ENCODE measurements at regions not wholly inside any gene's neighbourhood (a gene's known extent, or its start where the extent isn't known, plus 50 kb on each side); places are given as distances from the start of the nearest gene placed in this dataset.

- no peak for TF ChIP-seq GATA3 (IDR thresholded peaks at IDR 0.05; ENCODE audit: low read depth, low read length)
- no peak for TF ChIP-seq GATA2 (IDR thresholded peaks at IDR 0.05; ENCODE audit: low read depth, low read length)
Observed at GRCh38 chr1:182135946-182136345, 74.4 kb upstream of the ZNF648 start.

- TF ChIP-seq GATA3 (IDR thresholded peaks at IDR 0.05; ENCODE audit: low read depth, low read length) (no peak), GATA2 (IDR thresholded peaks at IDR 0.05; ENCODE audit: low read depth, low read length) (no peak)
Observed at GRCh38 chr1:182134257-182134656, 72.7 kb upstream of the ZNF648 start.

- TF ChIP-seq GATA2 (IDR thresholded peaks at IDR 0.05; ENCODE audit: low read depth, low read length): no peak
- TF ChIP-seq GATA3 (IDR thresholded peaks at IDR 0.05; ENCODE audit: low read depth, low read length): no peak
Observed at GRCh38 chr1:182133181-182133580, 71.7 kb upstream of the ZNF648 start.

GRCh38 chr1:182129398-182129797, 67.9 kb upstream of the ZNF648 start:
- TF ChIP-seq GATA3 (IDR thresholded peaks at IDR 0.05; ENCODE audit: low read depth, low read length): no peak
- TF ChIP-seq GATA2 (IDR thresholded peaks at IDR 0.05; ENCODE audit: low read depth, low read length): no peak

DNA sequence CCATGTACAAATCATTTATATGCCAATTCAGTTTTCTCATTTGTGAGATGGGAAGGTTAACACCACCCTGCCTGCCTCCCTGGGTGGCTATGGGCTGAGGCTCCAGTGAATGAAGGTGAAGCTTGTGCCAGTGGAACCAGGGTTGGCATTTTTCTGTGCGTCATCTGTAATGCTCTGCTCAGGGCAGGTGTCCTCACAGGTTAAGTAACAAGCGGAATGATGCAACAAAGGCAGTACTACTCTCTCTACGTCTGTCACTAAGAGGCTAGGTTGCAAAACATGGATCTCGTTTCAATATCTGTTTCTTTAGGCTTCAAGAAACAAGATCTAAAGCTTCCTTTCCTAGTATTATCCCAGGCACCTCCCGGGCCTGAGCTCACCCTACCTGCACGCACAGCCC, 67.0 kb upstream of the ZNF648 start:
- TF ChIP-seq GATA2 (IDR thresholded peaks at IDR 0.05; ENCODE audit: low read depth, low read length): no peak
- no peak for TF ChIP-seq GATA3 (IDR thresholded peaks at IDR 0.05; ENCODE audit: low read depth, low read length)

DNA sequence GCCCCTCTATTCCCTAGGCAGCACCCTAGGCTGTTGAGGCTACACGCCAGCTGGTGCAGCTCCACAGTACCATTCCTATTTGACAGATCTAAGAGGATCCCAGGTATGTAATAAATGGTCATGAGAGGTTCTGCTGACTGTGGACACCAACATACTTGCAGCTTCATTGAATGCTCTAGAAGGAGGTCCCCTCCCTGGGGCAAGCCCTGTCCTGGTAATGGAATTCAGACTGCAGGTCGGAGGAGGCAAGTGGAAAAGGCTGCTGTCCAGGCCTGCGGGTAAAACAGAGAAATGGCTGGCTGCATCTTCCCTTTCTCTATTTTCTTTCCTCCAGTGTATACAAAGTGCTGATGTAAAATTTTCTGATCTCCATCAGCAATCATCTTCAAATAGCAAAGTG, 66.1 kb upstream of the ZNF648 start:
- TF ChIP-seq GATA2 (IDR thresholded peaks at IDR 0.05; ENCODE audit: low read depth, low read length) (no peak), GATA3 (IDR thresholded peaks at IDR 0.05; ENCODE audit: low read depth, low read length) (no peak)

GRCh38 chr1:182126272-182126800, 64.8 kb upstream of the ZNF648 start:
- TF ChIP-seq GATA3 (IDR thresholded peaks at IDR 0.05; ENCODE audit: low read depth, low read length) (no peak), GATA2 (IDR thresholded peaks at IDR 0.05; ENCODE audit: low read depth, low read length) (no peak)

- TF ChIP-seq GATA2 (IDR thresholded peaks at IDR 0.05; ENCODE audit: low read depth, low read length): no peak
Observed at GRCh38 chr1:182122913-182123260, 61.4 kb upstream of the ZNF648 start.

GRCh38 chr1:182122256-182122912, 60.9 kb upstream of the ZNF648 start:
- TF ChIP-seq GATA3 (IDR thresholded peaks at IDR 0.05; ENCODE audit: low read depth, low read length) (no peak), GATA2 (IDR thresholded peaks at IDR 0.05; ENCODE audit: low read depth, low read length) (no peak)

DNA sequence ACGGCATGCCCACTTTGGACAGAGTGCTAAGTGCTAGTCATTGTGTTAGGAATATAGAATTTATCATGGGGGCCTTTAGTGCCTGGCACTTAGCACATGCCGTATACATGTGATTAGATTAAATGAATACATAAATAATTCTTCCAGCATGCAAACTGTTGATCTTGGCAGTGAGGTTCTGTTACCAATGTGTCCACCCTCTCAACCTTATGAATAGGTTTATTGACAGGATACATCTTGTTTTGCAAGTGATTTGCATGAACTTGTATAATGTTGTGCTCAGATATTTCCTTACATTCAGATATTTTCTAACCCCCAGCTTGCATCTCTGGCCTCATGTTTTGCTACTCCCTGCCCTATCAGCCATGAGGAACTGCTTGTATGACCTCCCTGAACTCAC, 60.3 kb upstream of the ZNF648 start:
- TF ChIP-seq GATA3 (IDR thresholded peaks at IDR 0.05; ENCODE audit: low read depth, low read length) (no peak), GATA2 (IDR thresholded peaks at IDR 0.05; ENCODE audit: low read depth, low read length) (no peak)

DNA sequence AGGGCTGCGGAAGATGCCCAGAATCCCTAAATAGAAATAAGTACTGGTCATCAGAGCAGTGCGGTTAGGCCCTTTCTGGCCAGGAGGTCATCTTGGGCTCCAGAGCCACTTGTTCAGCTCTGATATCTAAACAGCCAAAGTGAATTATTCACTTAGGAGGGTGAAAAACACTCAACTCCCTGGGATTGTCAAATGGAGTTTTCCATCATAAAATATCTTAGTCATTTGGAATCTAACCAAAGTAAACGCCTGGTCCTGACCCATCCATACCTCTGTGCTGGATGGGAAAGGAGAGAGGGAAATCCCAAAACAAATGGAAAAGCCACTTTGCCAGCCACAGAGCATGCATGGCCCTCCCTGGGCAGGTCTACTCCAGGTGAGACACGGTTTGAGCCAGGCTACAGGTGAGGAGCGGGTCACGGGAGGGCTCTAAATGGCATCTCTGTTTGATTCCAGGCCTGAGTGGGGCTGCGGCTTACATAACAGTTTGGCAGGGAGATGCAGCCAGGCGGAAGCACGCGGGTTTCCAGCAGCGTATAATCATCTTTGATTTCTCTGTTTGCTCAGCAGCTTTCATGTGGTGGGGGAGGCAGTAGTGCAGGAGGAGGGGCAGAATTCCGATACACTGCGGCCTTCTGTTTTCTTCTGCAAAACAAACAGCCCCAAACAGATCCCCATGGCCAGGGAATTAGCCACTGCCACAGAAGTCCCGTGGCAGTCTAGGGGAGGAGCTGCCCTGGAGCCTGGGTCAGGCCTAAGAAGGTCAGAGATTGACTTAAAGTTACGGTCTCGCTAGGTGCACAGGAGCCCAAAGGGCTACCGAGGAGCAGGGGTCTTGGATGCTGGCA, 59.1 kb upstream of the ZNF648 start:
- TF ChIP-seq GATA3 (IDR thresholded peaks at IDR 0.05; ENCODE audit: low read depth, low read length): no peak
- TF ChIP-seq GATA2 (IDR thresholded peaks at IDR 0.05; ENCODE audit: low read depth, low read length): no peak

DNA sequence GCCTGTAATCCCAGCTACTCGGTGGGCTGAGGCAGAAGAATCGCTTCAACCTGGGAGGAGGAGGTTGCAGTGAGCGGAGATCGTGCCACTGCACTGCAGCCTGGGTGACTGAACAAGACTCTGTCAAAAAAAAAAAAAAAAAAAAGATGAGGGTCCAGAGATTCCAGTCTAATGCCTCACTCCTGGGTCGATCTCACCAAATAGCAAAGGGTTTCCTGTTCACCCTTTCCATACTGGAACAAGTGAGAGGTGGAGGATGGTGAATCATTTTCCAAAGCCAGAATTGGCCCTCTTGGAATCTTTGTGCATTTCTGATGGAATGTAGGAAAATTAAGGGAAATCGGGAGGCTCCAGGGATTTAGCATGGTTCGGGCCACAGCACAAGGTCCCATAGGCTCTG, 58.1 kb upstream of the ZNF648 start:
- TF ChIP-seq GATA2 (IDR thresholded peaks at IDR 0.05; ENCODE audit: low read depth, low read length): no peak
- no peak for TF ChIP-seq GATA3 (IDR thresholded peaks at IDR 0.05; ENCODE audit: low read depth, low read length)

DNA sequence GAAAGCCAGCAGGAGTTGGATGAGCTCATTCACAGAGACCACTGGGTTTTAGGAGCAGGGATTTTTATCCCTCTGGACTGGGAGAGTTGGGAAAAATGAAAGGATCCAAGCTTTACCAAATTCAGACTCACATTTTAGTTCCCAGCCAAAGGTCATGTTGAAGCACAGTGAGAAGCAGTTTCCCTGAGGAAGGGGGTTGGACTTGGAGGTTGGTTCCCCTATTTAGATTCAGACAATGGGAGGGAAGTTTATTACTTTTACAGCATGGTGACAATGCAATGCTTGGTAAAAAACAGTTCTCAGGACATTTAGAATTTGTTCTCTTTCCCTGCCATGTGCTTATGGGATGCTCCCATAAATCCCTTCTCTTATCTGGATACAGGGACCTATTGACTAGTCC, 57.3 kb upstream of the ZNF648 start:
- TF ChIP-seq GATA3 (IDR thresholded peaks at IDR 0.05; ENCODE audit: low read depth, low read length) (no peak), GATA2 (IDR thresholded peaks at IDR 0.05; ENCODE audit: low read depth, low read length) (no peak)

DNA sequence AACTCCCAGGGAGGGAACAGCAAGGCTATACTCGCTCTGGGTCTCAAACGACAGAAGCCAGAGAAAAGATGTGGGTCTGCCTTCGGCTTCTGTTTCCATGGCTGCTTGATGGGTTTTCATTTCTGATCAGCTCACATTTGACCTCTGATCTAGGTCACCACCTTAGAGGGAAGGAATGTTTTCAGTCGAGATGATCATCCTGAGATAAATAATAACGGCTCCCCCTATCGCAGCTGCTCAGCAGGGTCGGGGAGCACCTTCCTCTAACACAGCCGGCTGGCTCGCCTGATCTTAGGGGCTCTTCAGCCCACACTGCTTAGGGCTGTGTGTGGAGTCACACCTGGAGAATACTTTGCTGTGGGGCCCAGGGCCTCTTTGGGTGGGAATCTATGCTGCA, 53.1 kb upstream of the ZNF648 start:
- TF ChIP-seq GATA2 (IDR thresholded peaks at IDR 0.05; ENCODE audit: low read depth, low read length): no peak
- TF ChIP-seq GATA3 (IDR thresholded peaks at IDR 0.05; ENCODE audit: low read depth, low read length): no peak
